Smooth muscle cell (in vitro differentiated cells): ENCODE measurements at regions not wholly inside any gene's neighbourhood (a gene's known extent, or its start where the extent isn't known, plus 50 kb on each side); places are given as distances from the start of the nearest gene placed in this dataset.

Experiments
- DNase-seq: peaks from one replicate; lab custom pipeline; 2025; ENCODE audit not compliant: unreplicated experiment; lab: John Stamatoyannopoulos, UW
- H2AFZ ChIP-seq: fragments of 200-600 bp; sonication (generic); 2 replicates; pipeline ENCODE4 v1.6.0; 2016; ENCODE audit warnings: antibody characterized with exemption, low read depth, mild to moderate bottlenecking
- H3F3A ChIP-seq: fragments of 200-600 bp; sonication (generic); 2 replicates; pipeline ENCODE4 v1.6.0; 2017; ENCODE audit warnings: antibody characterized with exemption, low read depth
- H3K27ac ChIP-seq: fragments of 200-600 bp; sonication (generic); 2 replicates; pipeline ENCODE4 v1.5.1; 2016; ENCODE audit warnings: low read depth, mild to moderate bottlenecking
- H3K27me3 ChIP-seq: fragments of 200-600 bp; sonication (generic); 2 replicates; pipeline ENCODE4 v1.6.1; 2016; ENCODE audit warnings: low read depth, mild to moderate bottlenecking
- H3K36me3 ChIP-seq: fragments of 200-600 bp; sonication (generic); 2 replicates; pipeline ENCODE4 v1.5.1; 2016; ENCODE audit warnings: low read depth
- H3K4me1 ChIP-seq: fragments of 200-600 bp; sonication (generic); 2 replicates; pipeline ENCODE4 v1.5.1; 2016; ENCODE audit warnings: low read depth
- H3K4me2 ChIP-seq: fragments of 200-600 bp; sonication (generic); 2 replicates; pipeline ENCODE4 v1.6.0; 2016; ENCODE audit warnings: mild to moderate bottlenecking
- H3K4me3 ChIP-seq: fragments of 200-600 bp; sonication (generic); 2 replicates; pipeline ENCODE4 v1.5.1; 2016; ENCODE audit warnings: mild to moderate bottlenecking
- H3K79me2 ChIP-seq: fragments of 200-600 bp; sonication (generic); 2 replicates; pipeline ENCODE4 v1.6.0; 2016; ENCODE audit warnings: low read depth, mild to moderate bottlenecking
- H3K9ac ChIP-seq: fragments of 200-600 bp; sonication (generic); 2 replicates; pipeline ENCODE4 v1.6.0; 2016; ENCODE audit warnings: low read depth
- H3K9me3 ChIP-seq: fragments of 200-600 bp; sonication (generic); replicated peaks from 2 replicates; pipeline ENCODE4 v1.5.1; 2016; ENCODE audit warnings: low read depth
- H4K20me1 ChIP-seq: fragments of 200-600 bp; sonication (generic); 2 replicates; pipeline ENCODE4 v1.6.0; 2016; ENCODE audit warnings: low read depth
- CTCF ChIP-seq: fragments of 200-600 bp; sonication (generic); IDR thresholded peaks from 2 replicates; pipeline ENCODE4 v1.5.1; 2017; ENCODE audit warnings: borderline replicate concordance, mild to moderate bottlenecking, antibody characterized with exemption; ENCODE audit not compliant: insufficient read depth, poor library complexity, severe bottlenecking
- WGBS: methylation state at CpG from one replicate; pipeline ENCODE4 v1.1.7; 2016; ENCODE audit warnings: low lambda C conversion rate; 5-methylcytosine and 5-hydroxymethylcytosine counted together

GRCh38 chr13:58190577-58190976 lies 559.0 kb downstream of the PCDH17 start:
- Histone ChIP-seq H3K36me3 (no peaks in the 10 kb centered on the region), H3K27ac (no peak overlapping the region), H3K79me2 (no peaks in the 10 kb centered on the region), H2AFZ (no peak overlapping the region), H3K9me3 (no peaks in the 10 kb centered on the region), H3F3A (no peaks in the 10 kb centered on the region), H3K9ac (no peak overlapping the region), H3K4me3 (no peak overlapping the region), H4K20me1 (no peaks in the 10 kb centered on the region), H3K4me1 (no peaks in the 10 kb centered on the region), H3K4me2 (no peak overlapping the region), H3K27me3 (no peaks in the 10 kb centered on the region)
- no peak for DNase-seq
- no peak for TF ChIP-seq CTCF
- 79% methylated on average over 4 of the region's 4 CpGs for WGBS

- Histone ChIP-seq H3K4me2 (no peak overlapping the region), H3K27me3 (no peaks in the 10 kb centered on the region), H4K20me1 (no peaks in the 10 kb centered on the region), H3F3A (no peaks in the 10 kb centered on the region), H3K9me3 (no peaks in the 10 kb centered on the region), H3K79me2 (no peaks in the 10 kb centered on the region), H3K36me3 (no peaks in the 10 kb centered on the region), H3K4me3 (no peak overlapping the region), H3K9ac (no peak overlapping the region), H3K27ac (no peak overlapping the region), H3K4me1 (no peaks in the 10 kb centered on the region), H2AFZ (no peak overlapping the region)
- TF ChIP-seq CTCF: no peak
- DNase-seq: no peak
- 81% methylated on average over 1 of the region's 1 CpG for WGBS
Observed at GRCh38 chr13:58191754-58192153, 560.2 kb downstream of the PCDH17 start.

DNA sequence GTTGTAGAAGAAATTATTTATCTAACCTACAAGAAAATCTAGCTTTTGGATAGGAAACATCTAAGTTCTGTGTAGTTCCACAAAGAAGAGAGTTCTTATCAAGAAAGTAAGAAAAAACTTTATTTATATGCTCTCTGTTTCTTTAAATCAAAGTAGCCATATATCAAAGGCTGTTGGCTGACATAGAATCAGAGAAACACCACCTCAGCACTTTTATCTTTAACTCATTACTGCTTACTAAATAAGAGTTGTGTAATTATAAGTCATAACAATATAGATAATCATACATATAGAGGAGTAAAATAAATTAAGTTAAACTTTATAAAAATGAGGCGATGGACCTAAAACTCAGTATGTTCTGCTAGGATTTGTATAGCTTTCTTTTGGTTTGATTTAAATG lies 570.6 kb downstream of the PCDH17 start:
- H3K27ac ChIP-seq: no peak overlapping the region
- no peaks in the 10 kb centered on the region for H3K27me3 ChIP-seq
- no peak overlapping the region for H2AFZ ChIP-seq
- WGBS: 100% methylated on average over 1 of the region's 1 CpG
- no peaks in the 10 kb centered on the region for H4K20me1 ChIP-seq
- H3K4me1 ChIP-seq: no peaks in the 10 kb centered on the region
- no peaks in the 10 kb centered on the region for H3K9me3 ChIP-seq
- no peak for TF ChIP-seq CTCF
- no peaks in the 10 kb centered on the region for H3F3A ChIP-seq
- H3K9ac ChIP-seq: no peak overlapping the region
- no peak overlapping the region for H3K4me3 ChIP-seq
- no peak for DNase-seq
- H3K79me2 ChIP-seq: no peaks in the 10 kb centered on the region
- no peak overlapping the region for H3K4me2 ChIP-seq
- no peaks in the 10 kb centered on the region for H3K36me3 ChIP-seq

- WGBS: 93% methylated on average over 4 of the region's 4 CpGs
- no peak for TF ChIP-seq CTCF
Observed at GRCh38 chr13:58207501-58207900, 576.0 kb downstream of the PCDH17 start.

More at GRCh38 chr13:58207501-58207900, 576.0 kb downstream of the PCDH17 start:
- Histone ChIP-seq H3K27ac (no peak overlapping the region), H3K9ac (no peak overlapping the region), H4K20me1 (no peaks in the 10 kb centered on the region), H3K27me3 (no peaks in the 10 kb centered on the region), H3K4me1 (no peaks in the 10 kb centered on the region), H3K4me3 (no peak overlapping the region), H3K4me2 (no peak overlapping the region), H2AFZ (no peak overlapping the region), H3K79me2 (no peaks in the 10 kb centered on the region), H3K36me3 (no peaks in the 10 kb centered on the region), H3K9me3 (no peaks in the 10 kb centered on the region), H3F3A (no peaks in the 10 kb centered on the region)
- DNase-seq: no peak
